ENCODE measurements at regions not wholly inside any gene's neighbourhood (a gene's known extent, or its start where the extent isn't known, plus 50 kb on each side); places are given as distances from the start of the nearest gene placed in this dataset.

GRCh38 chr1:55831759-55832158, 616.6 kb upstream of the USP24 start:
- ChIA-PET POLR2A (no interaction called here), CTCF (no interaction called here)
- DNase-seq (ENCODE audit: extremely low spot score), result no peak
- TF ChIP-seq CTCF (IDR thresholded peaks at IDR 0.05; ENCODE audit: control extremely low read depth, extremely low read depth, low read depth, missing control alignments), result no peak

- POLR2A ChIA-PET, result no interaction called here
- CTCF ChIA-PET, result interaction anchor here (1.3 kb wide), 1 partner anchor 16 kb away, joined by 4 read pairs; no protein-coding TSS in a partner anchor
- DNase-seq (ENCODE audit: extremely low spot score), result no peak
- no peak for TF ChIP-seq CTCF (IDR thresholded peaks at IDR 0.05; ENCODE audit: control extremely low read depth, extremely low read depth, low read depth, missing control alignments)
Observed at GRCh38 chr1:55828044-55828443, 612.9 kb upstream of the USP24 start.

- ChIA-PET CTCF (interaction anchor here (1.3 kb wide), 1 partner anchor 16 kb away, joined by 4 read pairs; no protein-coding TSS in a partner anchor), POLR2A (no interaction called here)
- no peak for DNase-seq (ENCODE audit: extremely low spot score)
- TF ChIP-seq CTCF (IDR thresholded peaks at IDR 0.05; ENCODE audit: control extremely low read depth, extremely low read depth, low read depth, missing control alignments), result no peak
Observed at GRCh38 chr1:55827350-55827749, 612.2 kb upstream of the USP24 start.

GRCh38 chr1:55826381-55827080, 611.4 kb upstream of the USP24 start:
- DNase-seq (ENCODE audit: extremely low spot score), result no peak
- no peak for TF ChIP-seq CTCF (IDR thresholded peaks at IDR 0.05; ENCODE audit: control extremely low read depth, extremely low read depth, low read depth, missing control alignments)
- ChIA-PET CTCF (interaction anchor here (1.3 kb wide), 1 partner anchor 17 kb away, joined by 4 read pairs; no protein-coding TSS in a partner anchor), POLR2A (no interaction called here)

GRCh38 chr1:55825461-55825860, 610.3 kb upstream of the USP24 start:
- DNase-seq (ENCODE audit: extremely low spot score), result no peak
- TF ChIP-seq CTCF (IDR thresholded peaks at IDR 0.05; ENCODE audit: control extremely low read depth, extremely low read depth, low read depth, missing control alignments), result no peak
- ChIA-PET CTCF (interaction anchor here (0.9 kb wide), 1 partner anchor 41 kb away, joined by 3 read pairs; no protein-coding TSS in a partner anchor), POLR2A (interaction anchor here (0.7 kb wide), 1 partner anchor 53 kb away, joined by 3 read pairs; no protein-coding TSS in a partner anchor)

GRCh38 chr1:55824251-55824640, 609.1 kb upstream of the USP24 start:
- no peak for TF ChIP-seq CTCF (IDR thresholded peaks at IDR 0.05; ENCODE audit: control extremely low read depth, extremely low read depth, low read depth, missing control alignments)
- CTCF ChIA-PET, result no interaction called here
- POLR2A ChIA-PET, result no interaction called here
- no peak for DNase-seq (ENCODE audit: extremely low spot score)

Measured in GM10248 (cell line).